Glutamatergic neuron (in vitro differentiated cells): ENCODE measurements at regions not wholly inside any gene's neighbourhood (a gene's known extent, or its start where the extent isn't known, plus 50 kb on each side); places are given as distances from the start of the nearest gene placed in this dataset.

ENCODE experiments used
- DNase-seq: peaks from one replicate; pipeline ENCODE4 v3.0.0; 2022
- H3K27ac Mint-ChIP-seq: one replicate; pipeline ENCODE4 v1.8.0; 2020; ENCODE audit warnings: mild to moderate bottlenecking, mixed read lengths, inconsistent platforms; ENCODE audit not compliant: unreplicated experiment
- H3K27me3 Mint-ChIP-seq: one replicate; pipeline ENCODE4 v1.8.0; 2020; ENCODE audit warnings: mild to moderate bottlenecking, moderate library complexity, mixed read lengths, inconsistent platforms; ENCODE audit not compliant: unreplicated experiment
- H3K36me3 Mint-ChIP-seq: one replicate; pipeline ENCODE4 v1.8.0; 2020; ENCODE audit warnings: mild to moderate bottlenecking, mixed read lengths, inconsistent platforms; ENCODE audit not compliant: unreplicated experiment
- H3K4me1 Mint-ChIP-seq: one replicate; pipeline ENCODE4 v1.8.0; 2020; ENCODE audit warnings: mild to moderate bottlenecking, low read depth, mixed read lengths, inconsistent platforms; ENCODE audit not compliant: unreplicated experiment
- H3K4me3 Mint-ChIP-seq: one replicate; pipeline ENCODE4 v1.8.0; 2020; ENCODE audit warnings: mild to moderate bottlenecking, mixed read lengths, inconsistent platforms; ENCODE audit not compliant: unreplicated experiment
- H3K9me3 Mint-ChIP-seq: one replicate; pipeline ENCODE4 v1.8.0; 2020; ENCODE audit warnings: mild to moderate bottlenecking, moderate library complexity, mixed read lengths, inconsistent platforms; ENCODE audit not compliant: unreplicated experiment
- CTCF ChIP-seq: fragments of 200-600 bp; sonication (generic); IDR thresholded peaks from one replicate; pipeline ENCODE4 v1.5.0; 2021; ENCODE audit not compliant: partially characterized antibody, unreplicated experiment

DNA sequence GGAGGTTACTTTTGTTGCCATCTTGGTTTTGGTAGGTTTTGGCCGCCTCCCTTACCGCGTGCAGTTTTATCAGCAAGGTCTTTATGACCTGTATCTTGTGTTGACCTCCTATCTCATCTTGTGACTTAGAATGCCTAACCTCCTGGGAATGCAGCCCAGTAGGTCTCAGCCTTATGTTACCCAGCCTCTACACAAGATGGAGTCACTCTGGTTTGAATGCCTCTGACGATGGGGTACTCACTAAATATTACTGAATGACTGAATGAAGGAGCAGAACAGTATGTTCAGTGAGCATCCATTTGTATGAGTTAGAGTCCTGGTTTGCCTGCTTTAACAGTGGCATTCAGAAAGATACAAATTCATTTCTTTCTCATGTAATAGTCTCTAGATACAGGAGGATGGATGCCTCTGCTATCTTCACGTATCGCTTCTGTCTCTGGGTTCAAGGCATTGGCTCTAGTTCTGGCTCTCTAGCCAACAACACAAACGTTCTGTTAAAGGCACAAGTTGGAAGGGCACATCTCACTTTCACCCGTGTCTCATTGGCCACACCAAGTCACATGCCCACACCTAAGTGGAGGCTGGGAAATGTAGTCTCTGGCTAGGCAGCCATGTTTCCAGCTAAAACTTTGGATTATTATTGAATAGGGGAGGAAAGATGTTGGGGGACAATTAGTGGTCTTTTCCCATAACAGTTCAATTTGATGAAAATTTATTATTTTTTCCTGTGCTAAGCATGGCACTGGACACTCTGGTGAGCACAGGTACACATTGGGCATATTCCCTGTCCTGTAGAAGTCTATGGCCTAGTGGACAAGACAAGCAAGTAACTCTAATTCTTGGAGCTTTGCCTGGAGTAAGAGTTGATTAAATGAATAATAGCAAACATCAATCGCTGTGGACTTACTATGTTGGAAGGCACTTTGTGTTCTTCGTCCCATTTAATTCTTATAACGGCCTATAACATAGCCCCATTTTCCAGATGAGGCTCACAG, 75.2 kb upstream of the RPH3A start:
- peaks cover 15% of the 10 kb centered on the region for H3K4me1 Mint-ChIP-seq
- no peak overlapping the region for H3K4me3 Mint-ChIP-seq
- H3K27ac Mint-ChIP-seq = no peak overlapping the region
- TF ChIP-seq CTCF = no peak
- no peaks in the 10 kb centered on the region for H3K9me3 Mint-ChIP-seq
- no peaks in the 10 kb centered on the region for H3K27me3 Mint-ChIP-seq
- H3K36me3 Mint-ChIP-seq = no peaks in the 10 kb centered on the region
- DNase-seq = peak; percentile 40

DNA sequence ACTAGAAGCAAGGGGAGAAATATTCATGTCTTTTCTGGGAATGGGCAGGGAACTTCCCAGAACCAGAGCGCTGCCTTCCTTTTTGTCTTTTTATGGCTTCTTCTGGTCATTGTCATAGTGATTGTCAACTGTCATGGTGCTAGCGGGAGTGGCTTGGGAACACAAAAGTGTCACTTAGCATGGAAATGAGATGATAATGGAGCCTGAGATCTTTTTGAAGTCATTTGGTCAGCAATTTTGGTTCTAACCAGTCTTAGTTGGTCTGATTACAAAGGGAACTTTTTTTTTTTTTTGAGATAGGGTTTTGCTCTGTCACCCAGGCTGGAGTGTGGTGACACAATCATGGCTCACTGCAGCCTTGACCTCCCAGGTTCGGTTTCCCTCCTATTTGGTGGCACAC, 62.7 kb upstream of the RPH3A start:
- Mint-ChIP-seq H3K4me1 (no peaks in the 10 kb centered on the region), H3K27me3 (peaks cover 2% of the 10 kb centered on the region), H3K9me3 (no peaks in the 10 kb centered on the region), H3K27ac (no peak overlapping the region), H3K4me3 (no peak overlapping the region), H3K36me3 (no peaks in the 10 kb centered on the region)
- no peak for TF ChIP-seq CTCF
- no peak for DNase-seq

- peak; percentile 24 for DNase-seq
- no peaks in the 10 kb centered on the region for H3K36me3 Mint-ChIP-seq
- H3K4me1 Mint-ChIP-seq = peaks cover 8% of the 10 kb centered on the region
- H3K27ac Mint-ChIP-seq = no peak overlapping the region
- H3K4me3 Mint-ChIP-seq = peak overlapping the region; percentile 32
- H3K27me3 Mint-ChIP-seq = peaks cover 4% of the 10 kb centered on the region
- no peaks in the 10 kb centered on the region for H3K9me3 Mint-ChIP-seq
- TF ChIP-seq CTCF = no peak
These were observed 56.5 kb upstream of the RPH3A start for GRCh38 chr12:112734859-112735695.

GRCh38 chr12:112738531-112738930, 53.0 kb upstream of the RPH3A start:
- Mint-ChIP-seq H3K36me3 (no peaks in the 10 kb centered on the region), H3K9me3 (no peaks in the 10 kb centered on the region), H3K4me3 (no peak overlapping the region), H3K27me3 (peaks cover 7% of the 10 kb centered on the region), H3K4me1 (peaks cover 8% of the 10 kb centered on the region), H3K27ac (no peak overlapping the region)
- no peak for DNase-seq
- TF ChIP-seq CTCF = no peak
